ENCODE measurements at regions not wholly inside any gene's neighbourhood (a gene's known extent, or its start where the extent isn't known, plus 50 kb on each side); places are given as distances from the start of the nearest gene placed in this dataset.

GRCh38 chr12:33323823-33324222 is 115.8 kb downstream of the SYT10 start:
- TF ChIP-seq CTCF (IDR thresholded peaks at IDR 0.05; ENCODE audit: insufficient read depth, low read depth, low read length) = no peak
- DNase-seq (ENCODE audit: low read depth) = no peak
- no peak overlapping the region for H3K4me3 ChIP-seq (ENCODE audit: low read depth, low read length)

GRCh38 chr12:33322519-33322918 is 117.1 kb downstream of the SYT10 start:
- DNase-seq (ENCODE audit: low read depth) = no peak
- no peak for TF ChIP-seq CTCF (IDR thresholded peaks at IDR 0.05; ENCODE audit: insufficient read depth, low read depth, low read length)
- no peak overlapping the region for H3K4me3 ChIP-seq (ENCODE audit: low read depth, low read length)

GRCh38 chr12:33317746-33318145 is 121.9 kb downstream of the SYT10 start:
- no peak for DNase-seq (ENCODE audit: low read depth)
- TF ChIP-seq CTCF (IDR thresholded peaks at IDR 0.05; ENCODE audit: insufficient read depth, low read depth, low read length) = no peak
- H3K4me3 ChIP-seq (ENCODE audit: low read depth, low read length) = no peak overlapping the region

GRCh38 chr12:33314223-33314622 is 125.4 kb downstream of the SYT10 start:
- H3K4me3 ChIP-seq (ENCODE audit: low read depth, low read length) = no peak overlapping the region
- no peak for TF ChIP-seq CTCF (IDR thresholded peaks at IDR 0.05; ENCODE audit: insufficient read depth, low read depth, low read length)
- no peak for DNase-seq (ENCODE audit: low read depth)

GRCh38 chr12:33313476-33313875 is 126.1 kb downstream of the SYT10 start:
- DNase-seq (ENCODE audit: low read depth) = no peak
- H3K4me3 ChIP-seq (ENCODE audit: low read depth, low read length) = no peak overlapping the region

GRCh38 chr12:33310471-33310870 is 129.1 kb downstream of the SYT10 start:
- no peak overlapping the region for H3K4me3 ChIP-seq (ENCODE audit: low read depth, low read length)
- no peak for TF ChIP-seq CTCF (IDR thresholded peaks at IDR 0.05; ENCODE audit: insufficient read depth, low read depth, low read length)

More at GRCh38 chr12:33313476-33313875, 126.1 kb downstream of the SYT10 start:
- TF ChIP-seq CTCF (IDR thresholded peaks at IDR 0.05; ENCODE audit: insufficient read depth, low read depth, low read length) = no peak

GRCh38 chr12:33304176-33304575 is 135.4 kb downstream of the SYT10 start:
- H3K4me3 ChIP-seq (ENCODE audit: low read depth, low read length) = no peak overlapping the region
- no peak for TF ChIP-seq CTCF (IDR thresholded peaks at IDR 0.05; ENCODE audit: insufficient read depth, low read depth, low read length)
- DNase-seq (ENCODE audit: low read depth) = no peak

More at GRCh38 chr12:33310471-33310870, 129.1 kb downstream of the SYT10 start:
- DNase-seq (ENCODE audit: low read depth) = no peak
